GM18861 (cell line): ENCODE measurements at regions not wholly inside any gene's neighbourhood (a gene's known extent, or its start where the extent isn't known, plus 50 kb on each side); places are given as distances from the start of the nearest gene placed in this dataset.
"Not testable (repeated sequence)": the region's sequence is repeated elsewhere in the genome, so short reads cannot be mapped to it uniquely, and the experiment has no call there.

ENCODE experiments used
- ATAC-seq: cut with Tn5 transposase; IDR thresholded peaks from one replicate; pipeline ENCODE4 v1.9.1; 2021; ENCODE audit not compliant: unreplicated experiment

- ATAC-seq, result peak; percentile 73
These were observed 95.7 kb upstream of the EEPD1 start for GRCh38 chr7:36057323-36057722.

GRCh38 chr7:36058020-36058592, 94.9 kb upstream of the EEPD1 start:
- ATAC-seq, result peak; percentile 60

- not testable (repeated sequence) for ATAC-seq
These were observed 92.7 kb upstream of the EEPD1 start for GRCh38 chr7:36060388-36060787.

GRCh38 chr7:36062154-36062815, 90.8 kb upstream of the EEPD1 start:
- no peak for ATAC-seq

- no peak for ATAC-seq
These were observed 88.4 kb upstream of the EEPD1 start for GRCh38 chr7:36064676-36065075.

- not testable (repeated sequence) for ATAC-seq
These were observed 87.3 kb upstream of the EEPD1 start for GRCh38 chr7:36065563-36066342.

GRCh38 chr7:36066343-36066664, 86.8 kb upstream of the EEPD1 start:
- ATAC-seq, result no peak

- no peak for ATAC-seq
These were observed 82.8 kb upstream of the EEPD1 start for GRCh38 chr7:36070230-36070629.

- ATAC-seq, result no peak
These were observed 81.4 kb upstream of the EEPD1 start for GRCh38 chr7:36071605-36072004.

GRCh38 chr7:36072620-36073019, 80.4 kb upstream of the EEPD1 start:
- ATAC-seq, result no peak

- no peak for ATAC-seq
These were observed 77.5 kb upstream of the EEPD1 start for GRCh38 chr7:36075561-36075960.

GRCh38 chr7:36076074-36076473, 77.0 kb upstream of the EEPD1 start:
- no peak for ATAC-seq

- ATAC-seq, result no peak
These were observed 74.2 kb upstream of the EEPD1 start for GRCh38 chr7:36078816-36079360.

GRCh38 chr7:36079446-36080025, 73.5 kb upstream of the EEPD1 start:
- ATAC-seq, result no peak

- ATAC-seq, result no peak
These were observed 72.2 kb upstream of the EEPD1 start for GRCh38 chr7:36080843-36081242.

- no peak for ATAC-seq
These were observed 70.8 kb upstream of the EEPD1 start for GRCh38 chr7:36082216-36082615.

GRCh38 chr7:36082910-36083309, 70.1 kb upstream of the EEPD1 start:
- no peak for ATAC-seq

- ATAC-seq, result no peak
These were observed 69.3 kb upstream of the EEPD1 start for GRCh38 chr7:36083626-36084380.

GRCh38 chr7:36084485-36085091, 68.5 kb upstream of the EEPD1 start:
- no peak for ATAC-seq

- no peak for ATAC-seq
These were observed 68.0 kb upstream of the EEPD1 start for GRCh38 chr7:36085096-36085495.

- ATAC-seq, result no peak
These were observed 66.5 kb upstream of the EEPD1 start for GRCh38 chr7:36086571-36086970.
